K562 (cell line): ENCODE measurements at regions not wholly inside any gene's neighbourhood (a gene's known extent, or its start where the extent isn't known, plus 50 kb on each side); places are given as distances from the start of the nearest gene placed in this dataset.

Source experiments
- ATAC-seq: fragments of 200-7000 bp; cut with Tn5 transposase; 3 replicates; pipeline ENCODE4 v1.9.1; 2020; ENCODE audit warnings: moderate library complexity
- BruUV-seq: library from RNA; stranded (reverse); fragments of 400-500 nt; replicated peaks from 2 replicates; lab custom pipeline; 2021; lab: Mats Ljungman, UMichigan
- CTCF ChIA-PET: fragments of 300-600 bp; formaldehyde crosslinking; extraction: SDS; loops from one replicate; lab custom pipeline; 2021; ENCODE audit warnings: low intra/inter-chr PET ratio; lab: Yijun Ruan, JAX
- POLR2A ChIA-PET: fragments of 300-600, 350-650 bp; sonication (Branson Sonifier 250); formaldehyde crosslinking; extraction: SDS; loops from one replicate; lab custom pipeline; 2021; ENCODE audit warnings: antibody characterized with exemption, inconsistent platforms; lab: Yijun Ruan, JAX
- DNase-seq, 4 experiments: peaks; one replicate each; pipeline versions ENCODE4 v3.0.0 to v3.0.0-alpha.2; 2011 to 2018; ENCODE audit warnings: low spot score in 3 of 4, mixed read lengths in 3 of 4; ENCODE audit errors: extremely low read depth in 1 of 4
- FAIRE-seq: peaks from 2 replicates; lab custom pipeline; 2011; peaks lifted over from hg19 to GRCh38; lab: Jason Lieb, UNC
- H2AFZ ChIP-seq: 2 replicates; pipeline ENCODE4 v1.6.0; 2011; ENCODE audit warnings: low read depth, low read length, control low read depth, inconsistent platforms
- H3K27ac ChIP-seq: fragments of 200-600 bp; 3 replicates; pipeline ENCODE4 v1.8.0; 2011; ENCODE audit warnings: low read depth, mild to moderate bottlenecking, control low read depth, inconsistent platforms, low read length, moderate library complexity, mixed read lengths; ENCODE audit errors: extremely low read depth
- H3K27me3 ChIP-seq, 2 experiments: fragments of 300-600 bp in 1 of 2; 2 replicates in 1 of 2; 3 replicates in 1 of 2; pipeline versions ENCODE4 v1.6.0 to v1.8.0; 2011; ENCODE audit warnings: inconsistent platforms in 2 of 2, low read length in 2 of 2, mild to moderate bottlenecking in 1 of 2, mixed read lengths in 1 of 2, moderate library complexity in 1 of 2; ENCODE audit not compliant: control insufficient read depth in 2 of 2, insufficient read depth in 2 of 2
- H3K36me3 ChIP-seq: fragments of 300-600 bp; 3 replicates; pipeline ENCODE4 v1.8.0; 2011; ENCODE audit warnings: mild to moderate bottlenecking, low read length, inconsistent platforms; ENCODE audit not compliant: control insufficient read depth, insufficient read depth
- H3K4me1 ChIP-seq, 2 experiments: fragments of 200-600 bp in 1 of 2; replicated peaks in 1 of 2; 2 replicates in 1 of 2; 3 replicates in 1 of 2; pipeline versions ENCODE4 v1.5.1 to v1.8.0; 2011; ENCODE audit warnings: inconsistent platforms in 2 of 2, low read length in 2 of 2, mild to moderate bottlenecking in 1 of 2, mixed read lengths in 1 of 2, moderate library complexity in 1 of 2; ENCODE audit not compliant: control insufficient read depth in 2 of 2, insufficient read depth in 2 of 2
- H3K4me2 ChIP-seq: 2 replicates; pipeline ENCODE4 v1.6.1; 2011; ENCODE audit warnings: low read length, control low read depth, inconsistent platforms, mixed read lengths; ENCODE audit not compliant: insufficient read depth
- H3K4me3 ChIP-seq: fragments of 200-600 bp; sonication (generic), shearing (Covaris generic); 2 replicates; pipeline ENCODE4 v1.5.1; 2016; ENCODE audit warnings: control low read depth, inconsistent platforms
- H3K79me2 ChIP-seq: fragments of 200-600 bp; 3 replicates; pipeline ENCODE4 v1.8.0; 2011; ENCODE audit warnings: low read length, inconsistent platforms; ENCODE audit not compliant: control insufficient read depth, insufficient read depth
- H3K9ac ChIP-seq, 2 experiments: 2 replicates each; pipeline versions ENCODE4 v1.6.0 to v1.6.1; 2011; ENCODE audit warnings: low read depth in 2 of 2, low read length in 2 of 2, control low read depth in 1 of 2, inconsistent platforms in 1 of 2, mild to moderate bottlenecking in 1 of 2, mixed read lengths in 1 of 2; ENCODE audit not compliant: insufficient read depth in 1 of 2
- H3K9me1 ChIP-seq: one replicate; pipeline ENCODE4 v1.6.0; 2011; ENCODE audit warnings: inconsistent platforms, mild to moderate bottlenecking, low read length, moderate library complexity; ENCODE audit not compliant: control insufficient read depth, insufficient read depth
- H3K9me3 ChIP-seq: replicated peaks from 2 replicates; pipeline ENCODE4 v1.5.1; 2011; ENCODE audit warnings: low read depth, low read length, inconsistent platforms; ENCODE audit not compliant: control insufficient read depth, insufficient read depth
- H4K20me1 ChIP-seq: replicated peaks from 2 replicates; pipeline ENCODE4 v1.6.1; 2011; ENCODE audit warnings: low read length, inconsistent platforms, mixed read lengths; ENCODE audit not compliant: control insufficient read depth, insufficient read depth
- HNRNPH1 ChIP-seq: fragments of 200-400 bp; formaldehyde crosslinking; optimal IDR thresholded peaks from 2 replicates; pipeline ENCODE3; 2017; ENCODE audit warnings: low read depth, mild to moderate bottlenecking, low read length, moderate library complexity
- IRF2 ChIP-seq: sonication (generic); formaldehyde crosslinking; IDR thresholded peaks from 2 replicates; pipeline ENCODE4 v1.8.1; 2022; ENCODE audit warnings: mild to moderate bottlenecking, missing genetic modification reagents
- MAX ChIP-seq: sonication (generic); formaldehyde crosslinking; IDR thresholded peaks from 2 replicates; pipeline ENCODE4 v1.9.0; 2022; ENCODE audit warnings: mild to moderate bottlenecking, missing genetic modification reagents
- TBL1XR1 ChIP-seq, 2 experiments: IDR thresholded peaks; 2 replicates each; pipeline ENCODE4 v1.6.1; 2012; ENCODE audit warnings: improper control_type of control experiment in 2 of 2, low read length in 2 of 2, mild to moderate bottlenecking in 1 of 2
- XRCC5 ChIP-seq: fragments of 200-400 bp; formaldehyde crosslinking; IDR thresholded peaks from 2 replicates; pipeline ENCODE4 v1.6.1; 2017; ENCODE audit warnings: low read depth, mild to moderate bottlenecking, low read length
- ZBTB2 ChIP-seq: fragments of 450-650 bp; IDR thresholded peaks from 2 replicates; pipeline ENCODE4 v1.6.1; 2016; ENCODE audit warnings: antibody characterized with exemption
- ZNF583 ChIP-seq: fragments of 250-450 bp; sonication (Bioruptor Pico); IDR thresholded peaks from 2 replicates; pipeline ENCODE4 v1.4.0; 2020
- ZNF586 ChIP-seq: fragments of 450-650 bp; formaldehyde crosslinking; conservative IDR thresholded peaks from 2 replicates; pipeline ENCODE4 v1.4.0; 2020; ENCODE audit warnings: mild to moderate bottlenecking, moderate library complexity
- WGBS: fragments of 100-300 bp; shearing (Covaris generic); methylation state at CpG from one replicate; pipeline ENCODE4 v1.1.6; 2016; ENCODE audit warnings: low coverage, mixed read lengths; ENCODE audit not compliant: insufficient coverage; ENCODE audit errors: missing lambda C conversion rate; 5-methylcytosine and 5-hydroxymethylcytosine counted together
- in situ Hi-C: fragments of 300-500 bp; cut with MboI; formaldehyde crosslinking; loops from 4 replicates; pipeline ENCODE4 v1.15.0; 2018; ENCODE audit warnings: inconsistent platforms, mixed read lengths
- intact Hi-C: fragments of 100-400 bp; cut with micrococcal nuclease; formaldehyde crosslinking; loops from 2 replicates; pipeline ENCODE4 v1.14.2; 2022

- Histone ChIP-seq H3K36me3 (no peaks in the 10 kb centered on the region), H3K79me2 (no peaks in the 10 kb centered on the region), H3K4me1 (no peaks in the 10 kb centered on the region), H2AFZ (no peak overlapping the region), H3K9ac (no peak overlapping the region), H3K4me3 (no peak overlapping the region), H3K9me1 (no peaks in the 10 kb centered on the region), H3K9me3 (no peaks in the 10 kb centered on the region), H4K20me1 (no peaks in the 10 kb centered on the region), H3K27me3 (no peaks in the 10 kb centered on the region; a peak in 2 of 5 replicates), H3K4me2 (no peak overlapping the region), H3K27ac (no peak overlapping the region)
- WGBS: 5% methylated on average over 5 of the region's 5 CpGs
- TF ChIP-seq ZBTB2: no peak
- TF ChIP-seq HNRNPH1: no peak
- intact Hi-C loops (no loop called here), in situ Hi-C loops (no loop called here)
- ChIA-PET POLR2A (no interaction called here), CTCF (no interaction called here)
- no peak for DNase-seq
- BruUV-seq: no TSS peak
- no peak for FAIRE-seq
- no peak for ATAC-seq
Measured at GRCh38 chrX:13894888-13895565, 78.1 kb upstream of the GPM6B start.

- ChIA-PET POLR2A (no interaction called here), CTCF (no interaction called here)
- no peaks in the 10 kb centered on the region for H3K79me2 ChIP-seq
- BruUV-seq: no TSS peak
- no peak overlapping the region for H3K9ac ChIP-seq
- no peak for ATAC-seq
- H3K4me2 ChIP-seq: no peak overlapping the region
- WGBS: 0% methylated on average over 5 of the region's 5 CpGs
- no peak for DNase-seq
- no peak overlapping the region for H3K4me3 ChIP-seq
- no peak overlapping the region for H3K27ac ChIP-seq
- H2AFZ ChIP-seq: no peak overlapping the region
- no peaks in the 10 kb centered on the region for H4K20me1 ChIP-seq
- in situ Hi-C loops (no loop called here), intact Hi-C loops (no loop called here)
- no peaks in the 10 kb centered on the region for H3K9me3 ChIP-seq
- no peak for TF ChIP-seq TBL1XR1 (IDR thresholded peaks at IDR 0.05; ENCODE audit: low read length in 2 of 2)
- TF ChIP-seq XRCC5: no peak
- TF ChIP-seq ZNF583 (CRISPR knock-in tag): no peak
- no peak for TF ChIP-seq IRF2 (CRISPR knock-in tag)
- no peak for TF ChIP-seq MAX (CRISPR knock-in tag)
- TF ChIP-seq ZNF586 (CRISPR knock-in tag): no peak
- no peak for FAIRE-seq
- H3K4me1 ChIP-seq: no peaks in the 10 kb centered on the region
- no peaks in the 10 kb centered on the region; a peak in 2 of 5 replicates for H3K27me3 ChIP-seq
- no peaks in the 10 kb centered on the region for H3K36me3 ChIP-seq
- no peaks in the 10 kb centered on the region for H3K9me1 ChIP-seq
Measured at GRCh38 chrX:13893826-13894225, 76.9 kb upstream of the GPM6B start.
